SH-SY5Y (cell line): ENCODE measurements at regions not wholly inside any gene's neighbourhood (a gene's known extent, or its start where the extent isn't known, plus 50 kb on each side); places are given as distances from the start of the nearest gene placed in this dataset.

ENCODE experiments used
- GATA2 ChIP-seq: IDR thresholded peaks from 2 replicates; pipeline ENCODE4 v1.6.1; 2011; ENCODE audit warnings: mild to moderate bottlenecking, low read depth, low read length
- GATA3 ChIP-seq: IDR thresholded peaks from 2 replicates; pipeline ENCODE4 v1.6.1; 2011; ENCODE audit warnings: low read depth, mild to moderate bottlenecking, low read length, moderate library complexity

- no peak for TF ChIP-seq GATA2
- no peak for TF ChIP-seq GATA3
These were observed 102.8 kb downstream of the PXDC1 start for GRCh38 chr6:3648724-3649123.
